DOHH2 (cell line): ENCODE measurements at regions not wholly inside any gene's neighbourhood (a gene's known extent, or its start where the extent isn't known, plus 50 kb on each side); places are given as distances from the start of the nearest gene placed in this dataset.

Experiments used
- EZH2phosphoT487 ChIP-seq: fragments of 200-600 bp; sonication (generic); IDR thresholded peaks from 2 replicates; pipeline ENCODE4 v1.6.1; 2017; ENCODE audit warnings: borderline replicate concordance, mild to moderate bottlenecking, antibody characterized with exemption, low read length, moderate library complexity, mixed read lengths
- TF ChIP-seq, protein P1 (sequence below): fragments of 200-600 bp; sonication (generic); IDR thresholded peaks from one replicate; pipeline ENCODE4 v1.5.1; 2014; ENCODE audit warnings: antibody characterized with exemption, mild to moderate bottlenecking, low read depth, low read length; ENCODE audit not compliant: poor library complexity, severe bottlenecking

DNA sequence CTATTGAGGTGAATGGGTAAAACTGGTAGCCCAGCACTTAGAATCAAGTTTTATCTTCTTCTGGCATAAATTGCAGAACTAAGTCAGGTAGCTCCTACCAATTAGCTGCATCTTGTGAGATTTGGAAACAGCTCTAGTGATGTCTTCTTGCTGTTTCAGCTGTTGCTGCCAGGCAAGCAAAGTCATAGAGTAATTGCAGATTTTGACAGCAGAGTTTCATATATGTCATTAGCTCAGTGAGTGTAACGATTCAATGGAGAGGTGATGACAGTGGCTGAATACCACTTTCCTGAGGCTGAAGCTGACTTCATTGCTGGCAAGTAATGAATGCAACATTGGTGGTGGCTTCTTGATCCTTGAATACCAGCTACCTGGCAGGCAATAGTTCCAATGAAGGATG lies 1109.7 kb upstream of the CDH18 start:
- TF ChIP-seq, protein P1, sequence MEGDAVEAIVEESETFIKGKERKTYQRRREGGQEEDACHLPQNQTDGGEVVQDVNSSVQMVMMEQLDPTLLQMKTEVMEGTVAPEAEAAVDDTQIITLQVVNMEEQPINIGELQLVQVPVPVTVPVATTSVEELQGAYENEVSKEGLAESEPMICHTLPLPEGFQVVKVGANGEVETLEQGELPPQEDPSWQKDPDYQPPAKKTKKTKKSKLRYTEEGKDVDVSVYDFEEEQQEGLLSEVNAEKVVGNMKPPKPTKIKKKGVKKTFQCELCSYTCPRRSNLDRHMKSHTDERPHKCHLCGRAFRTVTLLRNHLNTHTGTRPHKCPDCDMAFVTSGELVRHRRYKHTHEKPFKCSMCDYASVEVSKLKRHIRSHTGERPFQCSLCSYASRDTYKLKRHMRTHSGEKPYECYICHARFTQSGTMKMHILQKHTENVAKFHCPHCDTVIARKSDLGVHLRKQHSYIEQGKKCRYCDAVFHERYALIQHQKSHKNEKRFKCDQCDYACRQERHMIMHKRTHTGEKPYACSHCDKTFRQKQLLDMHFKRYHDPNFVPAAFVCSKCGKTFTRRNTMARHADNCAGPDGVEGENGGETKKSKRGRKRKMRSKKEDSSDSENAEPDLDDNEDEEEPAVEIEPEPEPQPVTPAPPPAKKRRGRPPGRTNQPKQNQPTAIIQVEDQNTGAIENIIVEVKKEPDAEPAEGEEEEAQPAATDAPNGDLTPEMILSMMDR: no peak
- TF ChIP-seq EZH2phosphoT487: no peak
